H9 (cell line): ENCODE measurements at regions not wholly inside any gene's neighbourhood (a gene's known extent, or its start where the extent isn't known, plus 50 kb on each side); places are given as distances from the start of the nearest gene placed in this dataset.

Experiments
- DNase-seq: peaks from one replicate; pipeline ENCODE4 v3.0.0-alpha.2; 2017
- H2AFZ ChIP-seq: one replicate; pipeline ENCODE4 v1.6.1; 2013; ENCODE audit warnings: mild to moderate bottlenecking, low read length, control low read depth, moderate library complexity
- H2AK5ac ChIP-seq: 2 replicates; pipeline ENCODE4 v1.6.1; 2013; ENCODE audit warnings: low read length, control low read depth, mixed read lengths; ENCODE audit not compliant: insufficient read length
- H2BK120ac ChIP-seq: one replicate; pipeline ENCODE4 v1.6.1; 2013; ENCODE audit warnings: low read depth, mild to moderate bottlenecking, low read length, control low read depth, inconsistent platforms; ENCODE audit not compliant: poor library complexity, severe bottlenecking
- H2BK12ac ChIP-seq: 2 replicates; pipeline ENCODE4 v1.6.1; 2013; ENCODE audit warnings: low read length, control low read depth, mixed read lengths, low read depth; ENCODE audit not compliant: insufficient read length
- H2BK15ac ChIP-seq: 2 replicates; pipeline ENCODE4 v1.6.1; 2013; ENCODE audit warnings: low read depth, low read length, control low read depth
- H2BK20ac ChIP-seq: one replicate; pipeline ENCODE4 v1.6.1; 2013; ENCODE audit warnings: low read depth, mild to moderate bottlenecking, low read length, control low read depth, inconsistent platforms; ENCODE audit not compliant: poor library complexity, severe bottlenecking
- H2BK5ac ChIP-seq: 2 replicates; pipeline ENCODE4 v1.6.1; 2013; ENCODE audit warnings: low read length, control low read depth, mixed read lengths; ENCODE audit not compliant: insufficient read length
- H3K14ac ChIP-seq: 2 replicates; pipeline ENCODE4 v1.6.1; 2013; ENCODE audit warnings: low read length, control low read depth; ENCODE audit not compliant: insufficient read depth
- H3K18ac ChIP-seq: 2 replicates; pipeline ENCODE4 v1.6.1; 2013; ENCODE audit warnings: low read depth, mild to moderate bottlenecking, mixed read lengths, low read length, control low read depth; ENCODE audit not compliant: insufficient read length
- H3K23ac ChIP-seq: 2 replicates; pipeline ENCODE4 v1.6.1; 2013; ENCODE audit warnings: low read length, control low read depth, mixed read lengths, low read depth; ENCODE audit not compliant: insufficient read length
- H3K23me2 ChIP-seq: 2 replicates; pipeline ENCODE4 v1.6.1; 2013; ENCODE audit warnings: low read depth, mild to moderate bottlenecking, mixed read lengths, low read length, control low read depth; ENCODE audit not compliant: insufficient read length, poor library complexity, severe bottlenecking
- H3K27ac ChIP-seq: 2 replicates; pipeline ENCODE4 v1.5.1; 2013; ENCODE audit warnings: low read length, control low read depth, mixed read lengths, low read depth; ENCODE audit not compliant: insufficient read length
- H3K27me3 ChIP-seq: 2 replicates; pipeline ENCODE4 v1.6.1; 2013; ENCODE audit warnings: low read length, control low read depth, inconsistent platforms; ENCODE audit not compliant: insufficient read depth
- H3K4ac ChIP-seq: 2 replicates; pipeline ENCODE4 v1.6.1; 2013; ENCODE audit warnings: low read depth, mild to moderate bottlenecking, control low read depth, inconsistent platforms, low read length, moderate library complexity
- H3K4me1 ChIP-seq: 2 replicates; pipeline ENCODE4 v1.6.1; 2013; ENCODE audit warnings: low read length, control low read depth, inconsistent platforms; ENCODE audit not compliant: insufficient read depth
- H3K4me2 ChIP-seq: 2 replicates; pipeline ENCODE4 v1.6.1; 2013; ENCODE audit warnings: low read length, control low read depth, mixed read lengths; ENCODE audit not compliant: insufficient read length, insufficient read depth
- H3K56ac ChIP-seq: 2 replicates; pipeline ENCODE4 v1.6.1; 2013; ENCODE audit warnings: low read depth, mild to moderate bottlenecking, mixed read lengths, low read length, control low read depth; ENCODE audit not compliant: insufficient read length
- H3K79me1 ChIP-seq: 2 replicates; pipeline ENCODE4 v1.6.1; 2013; ENCODE audit warnings: low read depth, mild to moderate bottlenecking, moderate library complexity, low read length, control low read depth, inconsistent platforms; ENCODE audit not compliant: insufficient read depth, poor library complexity, severe bottlenecking
- H3K79me2 ChIP-seq: 2 replicates; pipeline ENCODE4 v1.6.1; 2013; ENCODE audit warnings: low read length, control low read depth, inconsistent platforms; ENCODE audit not compliant: insufficient read depth
- H3K9ac ChIP-seq: 2 replicates; pipeline ENCODE4 v1.6.1; 2013; ENCODE audit warnings: low read length, control low read depth, mixed read lengths; ENCODE audit not compliant: insufficient read length; ENCODE audit errors: extremely low read depth
- H3K9me3 ChIP-seq: one replicate; pipeline ENCODE4 v1.6.1; 2013; ENCODE audit warnings: low read depth, low read length, inconsistent platforms; ENCODE audit not compliant: control insufficient read depth
- H3T11ph ChIP-seq: one replicate; pipeline ENCODE4 v1.6.1; 2013; ENCODE audit warnings: mild to moderate bottlenecking, low read length, control low read depth, inconsistent platforms
- H4K20me1 ChIP-seq: one replicate; pipeline ENCODE4 v1.6.1; 2013; ENCODE audit not compliant: control insufficient read depth, insufficient read length, insufficient read depth
- H4K5ac ChIP-seq: 2 replicates; pipeline ENCODE4 v1.6.1; 2013; ENCODE audit warnings: low read depth, mild to moderate bottlenecking, mixed read lengths, low read length, control low read depth; ENCODE audit not compliant: insufficient read length
- H4K8ac ChIP-seq: replicated peaks from 2 replicates; pipeline ENCODE4 v1.6.1; 2013; ENCODE audit warnings: low read length, control low read depth, mixed read lengths, low read depth; ENCODE audit not compliant: insufficient read length
- H4K91ac ChIP-seq: 2 replicates; pipeline ENCODE4 v1.6.1; 2013; ENCODE audit warnings: low read depth, mild to moderate bottlenecking, moderate library complexity, mixed read lengths, low read length, control low read depth; ENCODE audit not compliant: insufficient read length
- H3K27ac Mint-ChIP-seq, 3 experiments: 2 replicates in 2 of 3; 3 replicates in 1 of 3; pipeline ENCODE4 v1.8.0; 2020 to 2021; ENCODE audit warnings: mixed read lengths in 3 of 3, mild to moderate bottlenecking in 1 of 3, moderate library complexity in 1 of 3
- H3K27me3 Mint-ChIP-seq: 2 replicates; pipeline ENCODE4 v1.8.0; 2021; ENCODE audit warnings: low read depth, mild to moderate bottlenecking, moderate library complexity, mixed read lengths
- H3K36me3 Mint-ChIP-seq, 3 experiments: 2 replicates in 2 of 3; 3 replicates in 1 of 3; pipeline ENCODE4 v1.8.0; 2020 to 2021; ENCODE audit warnings: low read depth in 3 of 3, mixed read lengths in 3 of 3; ENCODE audit not compliant: insufficient read depth in 1 of 3
- H3K4me1 Mint-ChIP-seq, 2 experiments: 2 replicates each; pipeline ENCODE4 v1.8.0; 2020; ENCODE audit warnings: mixed read lengths in 2 of 2
- H3K4me3 Mint-ChIP-seq, 2 experiments: 2 replicates in 1 of 2; 3 replicates in 1 of 2; pipeline ENCODE4 v1.8.0; 2020 to 2021; ENCODE audit warnings: mild to moderate bottlenecking in 2 of 2, mixed read lengths in 2 of 2, moderate library complexity in 1 of 2
- H3K9me3 Mint-ChIP-seq, 2 experiments: 2 replicates in 1 of 2; 3 replicates in 1 of 2; pipeline ENCODE4 v1.8.0; 2020; ENCODE audit warnings: mild to moderate bottlenecking in 2 of 2, mixed read lengths in 2 of 2, moderate library complexity in 1 of 2
- WGBS: extraction: QIAGEN DNeasy Blood & Tissue Kit; methylation state at CpG from one replicate; pipeline ENCODE4 v1.1.7; 2013; ENCODE audit warnings: missing lambda C conversion rate, low lambda C conversion rate, mixed read lengths; ENCODE audit not compliant: insufficient read length; ENCODE audit errors: extremely low coverage; 5-methylcytosine and 5-hydroxymethylcytosine counted together
- TF ChIP-seq, protein P1 (sequence below): fragments of 200-600 bp; sonication (generic); conservative IDR thresholded peaks from 3 replicates; pipeline ENCODE4 v1.8.0; 2021; ENCODE audit warnings: antibody characterized with exemption, mild to moderate bottlenecking

DNA sequence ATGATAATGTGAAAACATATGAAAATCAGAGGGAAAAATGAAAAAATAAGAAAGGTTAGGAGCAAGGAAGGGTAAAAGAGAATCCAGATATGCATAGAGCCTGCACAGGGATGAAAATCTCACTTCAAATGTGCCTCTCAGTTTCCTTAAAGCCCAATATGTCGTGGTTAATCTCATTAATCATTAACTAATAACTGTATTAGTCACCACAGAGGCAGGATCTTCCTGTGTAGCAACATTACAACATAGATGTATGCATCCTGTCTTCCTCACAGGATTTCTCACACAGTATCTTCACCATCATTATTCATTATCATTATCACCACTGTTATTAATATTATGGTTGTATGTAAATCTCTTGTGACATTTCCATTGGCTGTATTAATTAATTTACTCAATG, 361.2 kb upstream of the SOX11 start:
- TF ChIP-seq, protein P1, sequence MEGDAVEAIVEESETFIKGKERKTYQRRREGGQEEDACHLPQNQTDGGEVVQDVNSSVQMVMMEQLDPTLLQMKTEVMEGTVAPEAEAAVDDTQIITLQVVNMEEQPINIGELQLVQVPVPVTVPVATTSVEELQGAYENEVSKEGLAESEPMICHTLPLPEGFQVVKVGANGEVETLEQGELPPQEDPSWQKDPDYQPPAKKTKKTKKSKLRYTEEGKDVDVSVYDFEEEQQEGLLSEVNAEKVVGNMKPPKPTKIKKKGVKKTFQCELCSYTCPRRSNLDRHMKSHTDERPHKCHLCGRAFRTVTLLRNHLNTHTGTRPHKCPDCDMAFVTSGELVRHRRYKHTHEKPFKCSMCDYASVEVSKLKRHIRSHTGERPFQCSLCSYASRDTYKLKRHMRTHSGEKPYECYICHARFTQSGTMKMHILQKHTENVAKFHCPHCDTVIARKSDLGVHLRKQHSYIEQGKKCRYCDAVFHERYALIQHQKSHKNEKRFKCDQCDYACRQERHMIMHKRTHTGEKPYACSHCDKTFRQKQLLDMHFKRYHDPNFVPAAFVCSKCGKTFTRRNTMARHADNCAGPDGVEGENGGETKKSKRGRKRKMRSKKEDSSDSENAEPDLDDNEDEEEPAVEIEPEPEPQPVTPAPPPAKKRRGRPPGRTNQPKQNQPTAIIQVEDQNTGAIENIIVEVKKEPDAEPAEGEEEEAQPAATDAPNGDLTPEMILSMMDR = no peak
- Histone ChIP-seq H3K79me1 (no peaks in the 10 kb centered on the region), H3K9ac (no peak overlapping the region), H3T11ph (no peak overlapping the region), H3K23me2 (no peaks in the 10 kb centered on the region), H2BK5ac (no peak overlapping the region), H4K8ac (no peak overlapping the region), H2BK15ac (no peak overlapping the region), H3K18ac (no peak overlapping the region), H3K27me3 (no peaks in the 10 kb centered on the region), H4K5ac (no peak overlapping the region), H2AK5ac (no peak overlapping the region), H3K9me3 (no peaks in the 10 kb centered on the region), H3K23ac (no peak overlapping the region), H3K79me2 (no peaks in the 10 kb centered on the region), H3K56ac (no peak overlapping the region), H3K27ac (no peak overlapping the region), H3K14ac (no peak overlapping the region), H2BK12ac (no peak overlapping the region), H2BK20ac (no peak overlapping the region), H2BK120ac (no peak overlapping the region), H2AFZ (no peak overlapping the region), H3K4me1 (no peaks in the 10 kb centered on the region), H4K91ac (no peak overlapping the region), H3K4me2 (no peak overlapping the region), H4K20me1 (no peaks in the 10 kb centered on the region), H3K4ac (no peak overlapping the region)
- DNase-seq = no peak
- Mint-ChIP-seq H3K27ac (no peak overlapping the region), H3K4me1 (peaks cover 2 to 7% of the 10 kb centered on the region in 2 experiments; a peak in 2 of 4 replicates), H3K9me3 (no peaks in the 10 kb centered on the region), H3K27me3 (no peaks in the 10 kb centered on the region; the same call in 1 of the 2 replicates), H3K4me3 (no peak overlapping the region), H3K36me3 (no peaks in the 10 kb centered on the region)
- no CpG with 5 or more reads among the region's 1 CpG for WGBS
